Activated CD4-positive, alpha-beta T cell treated with anti-CD3 and anti-CD28 coated beads, Interleukin-2, Interleukin-6, amounts not matched to agents 100 ng/mL and 50 ng/mL, durations not matched to agents 16 hours and 8 hours (primary cell): ENCODE measurements at regions not wholly inside any gene's neighbourhood (a gene's known extent, or its start where the extent isn't known, plus 50 kb on each side); places are given as distances from the start of the nearest gene placed in this dataset.

Experiments
- DNase-seq: peaks from one replicate; pipeline ENCODE4 v3.0.0-alpha.2; 2020

- no peak for DNase-seq
These were observed 624.1 kb upstream of the USP24 start for GRCh38 chr1:55839221-55839620.

- DNase-seq: no peak
These were observed 620.9 kb upstream of the USP24 start for GRCh38 chr1:55836086-55836485.

GRCh38 chr1:55833529-55834091 lies 618.4 kb upstream of the USP24 start:
- no peak for DNase-seq

GRCh38 chr1:55831759-55832158 lies 616.6 kb upstream of the USP24 start:
- no peak for DNase-seq

DNA sequence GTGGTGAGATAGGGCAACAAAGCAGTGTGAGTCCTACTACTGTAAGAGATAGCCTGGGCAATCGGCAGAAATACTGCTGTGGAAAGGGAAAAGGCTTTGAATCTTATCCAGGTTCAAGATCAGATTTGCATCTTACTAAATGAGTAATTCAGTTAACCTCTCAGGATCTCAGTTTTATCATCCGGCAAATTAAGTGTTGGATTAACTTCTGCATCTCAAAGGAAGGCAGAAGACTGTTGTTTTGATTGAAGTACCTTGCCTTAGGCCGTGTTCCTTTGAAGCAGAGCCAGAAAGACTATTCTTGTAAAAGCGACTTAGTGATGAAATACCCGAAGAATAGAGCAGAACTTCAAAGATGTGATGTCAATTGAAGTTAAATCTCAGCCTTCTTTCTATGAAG lies 612.9 kb upstream of the USP24 start:
- DNase-seq: no peak

DNA sequence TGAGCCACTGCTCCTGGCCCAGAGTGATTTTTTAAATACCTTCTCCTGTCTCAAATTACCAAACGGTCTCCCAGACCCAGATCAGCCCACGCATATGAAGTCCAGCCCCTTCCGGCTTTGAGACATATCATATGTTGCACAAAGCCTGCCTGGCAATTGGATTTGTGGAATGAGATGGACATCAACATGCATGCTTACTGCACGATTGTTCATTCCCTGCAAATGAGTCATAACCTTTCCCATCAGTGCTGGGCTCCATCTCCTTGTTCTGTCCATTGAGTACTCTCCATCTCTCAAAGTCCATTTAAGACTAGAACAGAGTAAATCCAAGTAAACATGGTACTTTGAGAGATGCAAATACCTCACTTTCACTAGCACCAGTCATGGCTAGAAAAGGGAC lies 612.2 kb upstream of the USP24 start:
- no peak for DNase-seq

DNA sequence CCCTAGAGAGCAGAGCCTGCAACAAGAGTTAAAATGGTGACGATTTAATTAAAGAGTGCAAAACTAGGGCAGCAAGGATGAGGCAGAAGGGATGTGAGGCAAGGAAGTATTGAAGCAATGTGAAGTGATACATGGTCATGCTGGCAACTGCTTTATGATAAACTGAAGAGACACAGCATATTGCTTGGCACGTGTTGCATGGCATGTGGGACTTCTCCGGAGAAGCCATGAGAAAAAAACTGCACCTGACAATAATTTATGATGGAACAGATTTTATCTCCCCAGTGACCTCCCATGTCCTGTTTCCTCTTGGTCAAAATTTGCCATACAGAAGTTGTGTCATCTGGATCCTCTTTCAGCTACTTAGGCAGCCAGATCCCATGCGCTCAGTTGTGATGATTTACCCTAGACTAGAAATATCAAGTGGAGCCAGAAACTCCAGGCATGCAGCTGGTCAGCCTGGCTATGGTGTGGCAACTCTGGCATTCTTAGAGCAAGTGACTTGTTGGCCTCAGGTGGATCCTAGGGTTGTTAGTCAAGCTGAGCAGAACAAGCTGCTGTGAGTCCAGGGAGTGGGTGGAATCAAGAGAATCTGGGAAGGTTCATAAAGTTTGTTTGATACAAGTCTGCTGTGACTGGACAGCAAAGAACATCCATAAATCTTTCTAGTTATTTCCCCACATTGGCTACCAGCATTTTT lies 611.4 kb upstream of the USP24 start:
- DNase-seq: no peak

- DNase-seq: no peak
These were observed 610.3 kb upstream of the USP24 start for GRCh38 chr1:55825461-55825860.

GRCh38 chr1:55824251-55824640 lies 609.1 kb upstream of the USP24 start:
- DNase-seq: no peak

GRCh38 chr1:55823541-55824250 lies 608.5 kb upstream of the USP24 start:
- no peak for DNase-seq

GRCh38 chr1:55822891-55823290 lies 607.7 kb upstream of the USP24 start:
- DNase-seq: no peak

DNA sequence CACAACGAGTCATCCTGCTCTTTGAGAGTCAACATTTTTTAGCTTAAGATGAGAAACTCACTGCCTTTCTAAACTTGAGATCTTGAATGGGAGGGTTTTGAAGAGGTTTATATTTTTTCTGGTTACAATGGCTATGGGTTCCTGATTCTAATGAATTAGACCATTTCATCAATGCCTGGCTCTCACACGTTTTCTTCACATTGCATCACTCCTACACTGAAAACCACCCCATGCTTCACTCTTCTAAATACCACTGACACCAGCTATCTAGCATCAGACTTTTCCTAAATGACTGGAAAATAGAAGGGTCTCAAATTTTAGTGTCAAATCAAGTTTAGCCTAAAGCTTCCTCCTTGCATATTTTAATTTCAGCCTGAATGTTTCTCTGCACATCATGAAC lies 606.1 kb upstream of the USP24 start:
- DNase-seq: no peak

DNA sequence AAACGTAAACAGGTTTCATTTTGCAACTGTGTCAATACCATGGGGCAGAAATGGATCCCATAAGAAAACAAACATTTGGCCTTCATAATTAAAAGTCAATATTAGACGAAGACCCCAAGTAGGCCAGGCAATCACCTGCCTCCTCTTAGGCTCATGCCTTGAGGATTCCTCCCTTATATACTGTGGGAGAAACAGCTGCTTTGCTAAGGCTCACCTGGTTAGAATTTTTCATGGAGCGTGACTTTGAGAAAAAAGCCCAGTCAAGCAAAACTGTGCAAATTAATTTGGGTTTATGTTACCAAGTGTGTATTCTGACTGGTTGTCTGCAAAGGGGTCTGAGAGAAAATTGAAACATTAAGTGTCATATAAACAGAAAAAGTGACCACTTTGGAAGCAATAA lies 605.3 kb upstream of the USP24 start:
- no peak for DNase-seq

DNA sequence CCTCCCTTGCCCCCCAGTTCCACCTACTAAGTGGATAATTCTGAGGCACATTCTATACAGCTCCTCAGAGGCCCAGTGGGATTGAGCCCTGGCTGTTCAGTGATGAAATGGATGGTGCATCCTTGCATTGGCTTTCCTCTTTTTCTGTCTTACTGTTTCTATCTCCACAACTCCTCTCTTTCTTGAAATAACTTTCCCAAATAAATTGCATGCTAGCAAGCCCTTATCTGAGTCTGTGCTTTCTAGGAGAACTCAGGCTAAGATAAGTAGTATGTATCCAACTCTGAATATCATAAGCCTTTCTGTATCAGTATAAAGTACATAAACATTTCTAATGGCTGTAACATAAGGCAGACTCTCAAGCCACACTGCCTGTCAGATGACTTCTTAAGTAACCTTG lies 603.8 kb upstream of the USP24 start:
- DNase-seq: no peak

- peak; percentile 9 for DNase-seq
These were observed 601.6 kb upstream of the USP24 start for GRCh38 chr1:55816456-55817426.

- DNase-seq: no peak
These were observed 600.7 kb upstream of the USP24 start for GRCh38 chr1:55815745-55816455.

GRCh38 chr1:55814967-55815366 lies 599.8 kb upstream of the USP24 start:
- no peak for DNase-seq

- DNase-seq: no peak
These were observed 598.5 kb upstream of the USP24 start for GRCh38 chr1:55813618-55814017.

- DNase-seq: no peak
These were observed 597.1 kb upstream of the USP24 start for GRCh38 chr1:55812281-55812680.

DNA sequence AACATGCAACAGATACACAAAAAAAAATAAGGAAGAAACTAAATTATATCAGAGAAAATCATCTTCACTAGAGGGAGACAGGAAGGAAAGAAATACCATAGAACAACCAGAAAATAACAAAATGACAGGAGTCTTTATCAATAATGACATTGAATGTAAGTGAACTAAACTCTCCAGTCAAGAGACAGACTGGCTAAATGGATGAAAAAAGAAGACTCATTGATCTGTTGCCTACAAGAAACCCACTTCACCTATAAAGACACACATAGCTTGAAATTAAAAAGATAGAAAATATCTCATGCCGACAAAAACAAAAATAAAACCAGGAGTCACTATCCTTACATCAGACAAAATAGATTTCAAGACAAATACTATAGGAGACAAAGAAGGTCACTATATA lies 593.1 kb upstream of the USP24 start:
- no peak for DNase-seq

GRCh38 chr1:55803429-55803828 lies 588.3 kb upstream of the USP24 start:
- no peak for DNase-seq

DNA sequence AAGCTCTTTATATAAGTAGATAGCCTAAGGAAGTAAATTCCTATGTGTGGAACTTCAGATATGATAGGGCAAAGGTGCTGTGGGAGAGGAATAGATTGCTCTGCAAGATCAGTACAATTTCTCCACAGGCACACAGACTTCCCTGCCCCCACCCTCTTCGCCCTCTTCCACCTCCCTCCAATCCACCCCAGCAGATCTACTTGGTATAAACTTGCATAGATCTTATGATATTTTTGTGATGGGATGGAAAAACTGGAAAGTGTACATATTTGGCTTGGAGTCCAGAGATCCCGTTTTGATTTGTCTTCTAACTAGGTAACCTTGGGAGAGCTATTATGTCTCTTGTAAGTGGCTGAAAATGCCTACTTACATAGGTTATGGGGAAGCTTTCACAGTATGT lies 586.3 kb upstream of the USP24 start:
- DNase-seq: no peak

DNA sequence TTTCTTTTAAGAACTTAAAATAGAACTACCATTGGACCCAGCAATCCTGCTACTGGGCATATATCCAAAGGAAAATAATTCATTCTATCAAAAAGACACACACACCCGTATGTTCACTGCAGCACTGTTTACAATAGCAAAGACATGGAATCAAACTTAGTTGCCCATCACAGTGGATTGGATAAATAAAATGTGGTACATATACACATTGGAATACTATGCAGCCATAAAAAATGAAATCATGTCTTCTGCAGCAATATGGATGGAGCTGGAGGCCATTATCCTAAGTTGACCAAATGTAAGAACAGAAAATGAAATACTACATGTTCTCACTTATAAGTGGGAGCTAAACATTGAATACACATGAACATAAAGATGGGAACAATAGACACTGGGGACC lies 585.3 kb upstream of the USP24 start:
- no peak for DNase-seq
